ENCODE measurements at regions not wholly inside any gene's neighbourhood (a gene's known extent, or its start where the extent isn't known, plus 50 kb on each side); places are given as distances from the start of the nearest gene placed in this dataset.

DNA sequence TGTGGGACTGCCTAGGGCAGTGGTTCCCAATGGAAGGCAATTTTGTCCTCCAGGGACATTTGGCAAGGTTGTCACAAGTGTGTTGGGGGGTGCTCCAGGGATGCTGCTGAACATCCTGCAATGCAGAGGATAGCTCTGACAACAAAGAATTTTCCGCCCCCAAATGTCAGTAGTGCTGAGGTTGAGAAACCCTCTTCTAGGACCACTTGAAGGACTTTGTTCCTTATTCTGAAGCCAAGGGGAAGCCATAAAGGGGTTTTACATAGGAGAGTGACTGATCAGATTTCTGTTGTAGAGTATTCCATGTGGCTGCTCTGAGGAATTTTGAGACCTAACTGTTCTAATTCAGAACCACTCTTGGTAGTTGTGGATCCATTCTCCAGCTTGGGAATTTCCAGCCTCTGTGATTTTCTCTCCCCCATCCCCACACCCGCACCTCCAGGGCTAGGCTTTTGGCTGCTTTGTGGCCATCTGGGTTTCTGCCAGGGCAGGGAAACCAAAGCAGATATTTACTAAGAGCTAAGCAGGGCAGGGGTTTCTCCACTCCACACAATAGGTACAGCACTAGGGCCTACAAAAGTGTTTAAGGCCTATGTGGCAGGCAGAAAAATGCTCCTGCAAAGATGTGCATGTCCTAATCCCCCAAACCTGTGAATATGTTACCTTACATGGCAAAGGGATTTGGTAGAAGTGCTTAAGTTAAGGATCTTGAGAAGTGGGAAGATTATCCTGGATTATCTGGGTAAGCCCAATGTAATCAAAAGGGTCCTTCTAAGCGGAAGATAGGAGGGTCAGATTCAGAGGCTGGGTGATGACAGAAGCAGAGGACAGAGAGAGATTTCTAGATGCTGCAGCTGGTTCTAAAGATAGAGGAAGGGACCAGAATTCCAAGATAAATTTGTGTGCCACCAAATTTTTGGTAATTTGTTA is 135.4 kb downstream of the TMEM17 start:
- Histone ChIP-seq H4K20me1 (ENCODE audit: insufficient read depth, low read length) (no peaks in the 10 kb centered on the region), H3K9me3 (replicated peaks in 1 of 2; ENCODE audit: control insufficient read depth in 1 of 2, insufficient read depth in 1 of 2, low read length in 2 of 2) (peaks cover 13% of the 10 kb centered on the region in 2 donors), H3K79me2 (ENCODE audit: insufficient read depth, low read length) (no peaks in the 10 kb centered on the region), H3K27me3 (ENCODE audit: control insufficient read depth in 2 of 2, insufficient read depth in 2 of 2, low read length in 2 of 2) (no peaks in the 10 kb centered on the region), H3K9ac (ENCODE audit: insufficient read depth, low read length, poor library complexity, severe bottlenecking) (no peak overlapping the region), H3K4me2 (replicated peaks; ENCODE audit: extremely low read depth, low read length, poor library complexity, severe bottlenecking) (no peak overlapping the region), H3K36me3 (replicated peaks in 1 of 2; ENCODE audit: control insufficient read depth in 1 of 2, insufficient read depth in 2 of 2, low read length in 2 of 2) (no peaks in the 10 kb centered on the region), H3K27ac (ENCODE audit: low read depth in 1 of 2, low read length in 2 of 2) (no peak overlapping the region), H2AFZ (ENCODE audit: insufficient read depth, low read depth, low read length, poor library complexity, severe bottlenecking) (no peak overlapping the region), H3K4me1 (ENCODE audit: control insufficient read depth in 1 of 2, insufficient read depth in 2 of 2, low read length in 2 of 2) (no peaks in the 10 kb centered on the region), H3K4me3 (replicated peaks in 1 of 3; ENCODE audit: low read depth in 2 of 3, low read length in 3 of 3) (no peak overlapping the region)
- peaks cover 0 to 8% of the 10 kb centered on the region in 2 donors for H3K36me3 Mint-ChIP-seq
- H3K4me3 Mint-ChIP-seq = no peak overlapping the region
- H3K4me1 Mint-ChIP-seq = peaks cover 5% of the 10 kb centered on the region
- intact Hi-C loops (cut with micrococcal nuclease) = no loop called here
- H3K9me3 Mint-ChIP-seq = peaks cover 12 to 35% (median 22%) of the 10 kb centered on the region in 7 donors
- H3K27me3 Mint-ChIP-seq (ENCODE audit: low read depth in 3 of 3) = peaks cover 0 to 2% (median 1%) of the 10 kb centered on the region in 3 donors
- H3K27ac Mint-ChIP-seq = no peak overlapping the region
- DNase-seq = no peak
- TF ChIP-seq, protein P1, sequence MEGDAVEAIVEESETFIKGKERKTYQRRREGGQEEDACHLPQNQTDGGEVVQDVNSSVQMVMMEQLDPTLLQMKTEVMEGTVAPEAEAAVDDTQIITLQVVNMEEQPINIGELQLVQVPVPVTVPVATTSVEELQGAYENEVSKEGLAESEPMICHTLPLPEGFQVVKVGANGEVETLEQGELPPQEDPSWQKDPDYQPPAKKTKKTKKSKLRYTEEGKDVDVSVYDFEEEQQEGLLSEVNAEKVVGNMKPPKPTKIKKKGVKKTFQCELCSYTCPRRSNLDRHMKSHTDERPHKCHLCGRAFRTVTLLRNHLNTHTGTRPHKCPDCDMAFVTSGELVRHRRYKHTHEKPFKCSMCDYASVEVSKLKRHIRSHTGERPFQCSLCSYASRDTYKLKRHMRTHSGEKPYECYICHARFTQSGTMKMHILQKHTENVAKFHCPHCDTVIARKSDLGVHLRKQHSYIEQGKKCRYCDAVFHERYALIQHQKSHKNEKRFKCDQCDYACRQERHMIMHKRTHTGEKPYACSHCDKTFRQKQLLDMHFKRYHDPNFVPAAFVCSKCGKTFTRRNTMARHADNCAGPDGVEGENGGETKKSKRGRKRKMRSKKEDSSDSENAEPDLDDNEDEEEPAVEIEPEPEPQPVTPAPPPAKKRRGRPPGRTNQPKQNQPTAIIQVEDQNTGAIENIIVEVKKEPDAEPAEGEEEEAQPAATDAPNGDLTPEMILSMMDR (IDR thresholded peaks at IDR 0.05) = no peak
- WGBS (ENCODE audit: insufficient coverage) = 93% methylated on average over 3 of the region's 3 CpGs

- no peak overlapping the region for H3K4me3 Mint-ChIP-seq
- H3K9ac ChIP-seq (ENCODE audit: insufficient read depth, low read length, poor library complexity, severe bottlenecking) = no peak overlapping the region
- H3K27ac ChIP-seq (ENCODE audit: low read depth in 1 of 2, low read length in 2 of 2) = no peak overlapping the region
- H3K4me1 Mint-ChIP-seq = peaks cover 11% of the 10 kb centered on the region
- H2AFZ ChIP-seq (ENCODE audit: insufficient read depth, low read depth, low read length, poor library complexity, severe bottlenecking) = no peak overlapping the region
- no peak for DNase-seq
- H3K9me3 ChIP-seq (replicated peaks in 1 of 2; ENCODE audit: control insufficient read depth in 1 of 2, insufficient read depth in 1 of 2, low read length in 2 of 2) = peaks cover 13% of the 10 kb centered on the region in 2 donors
- H3K79me2 ChIP-seq (ENCODE audit: insufficient read depth, low read length) = no peaks in the 10 kb centered on the region
- WGBS (ENCODE audit: insufficient coverage) = 87% methylated on average over 3 of the region's 4 CpGs
- no peak overlapping the region for H3K4me2 ChIP-seq (replicated peaks; ENCODE audit: extremely low read depth, low read length, poor library complexity, severe bottlenecking)
- H3K4me1 ChIP-seq (ENCODE audit: control insufficient read depth in 1 of 2, insufficient read depth in 2 of 2, low read length in 2 of 2) = peaks cover 0 to 2% of the 10 kb centered on the region in 2 donors
- peaks cover 12 to 35% (median 22%) of the 10 kb centered on the region in 7 donors for H3K9me3 Mint-ChIP-seq
- peak overlapping the region in 1 of 7 donors; percentile 32 for H3K27ac Mint-ChIP-seq
- no peaks in the 10 kb centered on the region for H3K27me3 ChIP-seq (ENCODE audit: control insufficient read depth in 2 of 2, insufficient read depth in 2 of 2, low read length in 2 of 2)
- peaks cover 0 to 8% of the 10 kb centered on the region in 2 donors for H3K36me3 Mint-ChIP-seq
- intact Hi-C loops (cut with micrococcal nuclease) = no loop called here
- H3K4me3 ChIP-seq (replicated peaks in 1 of 3; ENCODE audit: low read depth in 2 of 3, low read length in 3 of 3) = no peak overlapping the region
- H3K27me3 Mint-ChIP-seq (ENCODE audit: low read depth in 3 of 3) = peaks cover 3 to 5% (median 4%) of the 10 kb centered on the region in 3 donors
- no peaks in the 10 kb centered on the region for H4K20me1 ChIP-seq (ENCODE audit: insufficient read depth, low read length)
- TF ChIP-seq, protein P1 (IDR thresholded peaks at IDR 0.05) = no peak
- no peaks in the 10 kb centered on the region for H3K36me3 ChIP-seq (replicated peaks in 1 of 2; ENCODE audit: control insufficient read depth in 1 of 2, insufficient read depth in 2 of 2, low read length in 2 of 2)
Measured at GRCh38 chr2:62369541-62370202, 136.3 kb downstream of the TMEM17 start.

All from CD14-positive monocyte (primary cell).